ENCODE measurements at regions not wholly inside any gene's neighbourhood (a gene's known extent, or its start where the extent isn't known, plus 50 kb on each side); places are given as distances from the start of the nearest gene placed in this dataset.

DNA sequence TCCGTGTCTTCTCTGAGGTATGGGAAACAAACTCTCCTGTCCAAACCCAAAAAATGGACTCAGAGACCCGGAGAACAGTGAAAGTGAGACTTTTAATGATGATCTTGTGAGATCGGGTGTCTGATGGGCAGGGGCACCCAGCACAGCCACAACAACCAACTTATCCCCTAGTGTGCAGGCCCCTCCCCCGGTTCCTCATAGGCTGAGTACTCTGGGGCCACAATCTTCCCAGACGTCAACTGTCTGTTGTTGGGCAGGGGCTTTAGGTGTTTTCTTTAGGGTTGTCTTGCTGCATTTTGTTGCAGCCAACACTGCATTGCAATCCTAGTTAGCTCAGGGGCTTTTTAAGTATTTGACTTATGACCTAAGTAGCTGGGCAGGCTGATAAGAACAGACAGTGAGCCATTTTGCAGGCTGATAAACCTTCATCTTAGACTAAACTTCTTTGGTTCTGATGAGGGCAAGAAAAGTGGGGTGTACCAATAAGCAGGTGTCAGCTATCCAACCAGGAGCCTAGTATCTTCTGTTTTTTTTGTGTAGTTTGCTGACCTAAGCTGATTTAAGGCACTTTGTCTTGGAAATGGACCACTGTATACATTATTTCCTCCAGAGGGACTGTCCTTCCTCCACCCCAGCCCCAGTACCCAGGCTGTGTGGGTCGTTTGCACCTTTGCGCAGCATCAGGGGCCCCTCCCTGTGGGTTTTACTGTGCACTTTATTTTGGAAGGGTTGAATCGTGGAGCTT lies 1323.6 kb downstream of the TBC1D22A start:
- intact Hi-C loops (cut with micrococcal nuclease): no loop called here
- ATAC-seq (no peak), DNase-seq (no peak)
- H3K9me3 Mint-ChIP-seq: no peaks in the 10 kb centered on the region
- peaks cover 27 to 35% of the 10 kb centered on the region in 2 donors for H3K27me3 Mint-ChIP-seq (ENCODE audit: low read depth in 2 of 2)
- Histone ChIP-seq H3K9me3 (ENCODE audit: control insufficient read depth, insufficient read depth, low read length) (no peaks in the 10 kb centered on the region), H3K4me1 (ENCODE audit: control insufficient read depth, insufficient read depth, low read length) (peaks cover 52% of the 10 kb centered on the region), H3K27ac (ENCODE audit: low read length) (no peak overlapping the region), H3K27me3 (ENCODE audit: control insufficient read depth, insufficient read depth, low read length) (peaks cover 12% of the 10 kb centered on the region), H3K4me3 (ENCODE audit: low read length) (no peak overlapping the region), H3K36me3 (ENCODE audit: control insufficient read depth, insufficient read depth, low read length) (no peaks in the 10 kb centered on the region)
- TF ChIP-seq, protein P1, sequence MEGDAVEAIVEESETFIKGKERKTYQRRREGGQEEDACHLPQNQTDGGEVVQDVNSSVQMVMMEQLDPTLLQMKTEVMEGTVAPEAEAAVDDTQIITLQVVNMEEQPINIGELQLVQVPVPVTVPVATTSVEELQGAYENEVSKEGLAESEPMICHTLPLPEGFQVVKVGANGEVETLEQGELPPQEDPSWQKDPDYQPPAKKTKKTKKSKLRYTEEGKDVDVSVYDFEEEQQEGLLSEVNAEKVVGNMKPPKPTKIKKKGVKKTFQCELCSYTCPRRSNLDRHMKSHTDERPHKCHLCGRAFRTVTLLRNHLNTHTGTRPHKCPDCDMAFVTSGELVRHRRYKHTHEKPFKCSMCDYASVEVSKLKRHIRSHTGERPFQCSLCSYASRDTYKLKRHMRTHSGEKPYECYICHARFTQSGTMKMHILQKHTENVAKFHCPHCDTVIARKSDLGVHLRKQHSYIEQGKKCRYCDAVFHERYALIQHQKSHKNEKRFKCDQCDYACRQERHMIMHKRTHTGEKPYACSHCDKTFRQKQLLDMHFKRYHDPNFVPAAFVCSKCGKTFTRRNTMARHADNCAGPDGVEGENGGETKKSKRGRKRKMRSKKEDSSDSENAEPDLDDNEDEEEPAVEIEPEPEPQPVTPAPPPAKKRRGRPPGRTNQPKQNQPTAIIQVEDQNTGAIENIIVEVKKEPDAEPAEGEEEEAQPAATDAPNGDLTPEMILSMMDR (IDR thresholded peaks at IDR 0.05): no peak
- no peak overlapping the region for H3K4me3 Mint-ChIP-seq
- H3K4me1 Mint-ChIP-seq: peaks cover 37 to 51% of the 10 kb centered on the region in 2 donors
- no peaks in the 10 kb centered on the region for H3K36me3 Mint-ChIP-seq
- 91% methylated on average over 6 of the region's 8 CpGs for WGBS (ENCODE audit: insufficient coverage)
- no peak overlapping the region for H3K27ac Mint-ChIP-seq

DNA sequence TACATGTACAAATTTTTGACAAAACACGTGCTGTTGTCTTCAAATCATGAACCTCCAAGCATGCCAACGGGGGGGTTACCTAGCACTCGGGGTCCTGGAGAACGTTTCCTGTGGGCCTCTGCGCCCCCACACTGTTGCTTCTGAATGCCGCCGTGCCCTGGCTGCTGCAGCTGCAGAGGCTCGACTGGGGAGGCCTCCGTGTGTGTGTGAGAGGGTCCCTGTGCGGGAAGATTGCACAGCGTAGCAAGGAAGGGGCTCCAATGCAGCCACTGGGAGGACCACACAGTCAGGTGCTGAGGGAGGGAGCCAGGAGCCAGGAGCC lies 1322.2 kb downstream of the TBC1D22A start:
- intact Hi-C loops (cut with micrococcal nuclease): no loop called here
- WGBS (ENCODE audit: insufficient coverage): 40% methylated on average over 11 of the region's 11 CpGs
- no peaks in the 10 kb centered on the region for H3K36me3 Mint-ChIP-seq
- peaks cover 12% of the 10 kb centered on the region for H3K27me3 ChIP-seq (ENCODE audit: control insufficient read depth, insufficient read depth, low read length)
- TF ChIP-seq, protein P1 (IDR thresholded peaks at IDR 0.05): no peak
- H3K9me3 ChIP-seq (ENCODE audit: control insufficient read depth, insufficient read depth, low read length): no peaks in the 10 kb centered on the region
- ATAC-seq (no peak), DNase-seq (no peak)
- peaks cover 52% of the 10 kb centered on the region for H3K4me1 ChIP-seq (ENCODE audit: control insufficient read depth, insufficient read depth, low read length)
- no peak overlapping the region for H3K27ac ChIP-seq (ENCODE audit: low read length)
- peaks cover 31 to 36% of the 10 kb centered on the region in 2 donors for H3K27me3 Mint-ChIP-seq (ENCODE audit: low read depth in 2 of 2)
- H3K27ac Mint-ChIP-seq: peak overlapping the region in 1 of 2 donors; percentile 21
- no peaks in the 10 kb centered on the region for H3K9me3 Mint-ChIP-seq
- peaks cover 36 to 52% of the 10 kb centered on the region in 2 donors for H3K4me1 Mint-ChIP-seq
- peak overlapping the region; percentile 80 for H3K4me3 Mint-ChIP-seq
- H3K4me3 ChIP-seq (ENCODE audit: low read length): no peak overlapping the region
- H3K36me3 ChIP-seq (ENCODE audit: control insufficient read depth, insufficient read depth, low read length): no peaks in the 10 kb centered on the region

DNA sequence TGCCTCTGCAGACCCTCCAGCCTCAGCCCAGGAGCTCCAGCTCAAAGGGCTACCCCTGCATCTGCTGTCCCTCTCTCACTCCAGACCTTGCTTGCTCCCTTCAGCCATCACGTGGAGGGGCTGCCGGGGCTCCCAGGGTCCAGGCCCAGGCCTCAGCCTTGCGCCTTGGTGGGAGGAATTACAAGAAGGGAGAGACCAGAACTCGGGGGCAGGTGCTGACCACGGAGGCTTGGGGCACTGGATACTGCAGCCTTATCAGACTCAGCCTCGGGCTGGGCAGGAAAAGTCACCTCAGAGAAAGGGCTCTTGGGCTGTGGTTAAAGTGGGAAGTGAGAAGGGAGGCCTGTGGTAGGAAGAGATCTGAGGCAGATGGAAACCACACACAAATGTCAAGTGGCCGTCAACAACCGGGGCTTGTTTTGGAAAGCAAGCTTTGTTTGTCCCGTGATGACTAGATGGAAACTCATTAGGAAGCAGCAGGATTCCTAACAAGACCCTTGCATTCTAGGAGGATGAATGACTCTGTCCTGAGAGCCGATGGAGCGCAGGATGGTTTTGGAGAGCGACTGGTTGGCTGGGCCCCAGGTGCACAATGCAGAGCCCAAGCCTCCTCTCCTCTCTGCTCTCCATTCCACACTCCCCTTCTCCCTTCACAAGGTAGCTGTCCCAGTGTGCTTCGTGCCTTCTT lies 1321.7 kb downstream of the TBC1D22A start:
- peaks cover 12% of the 10 kb centered on the region for H3K27me3 ChIP-seq (ENCODE audit: control insufficient read depth, insufficient read depth, low read length)
- WGBS (ENCODE audit: insufficient coverage): 10% methylated on average over 13 of the region's 13 CpGs
- no peaks in the 10 kb centered on the region for H3K36me3 Mint-ChIP-seq
- H3K4me3 Mint-ChIP-seq: peak overlapping the region; percentile 80
- intact Hi-C loops (cut with micrococcal nuclease): no loop called here
- ATAC-seq (peak in 2 of 3 donors; percentile 40 to 80), DNase-seq (peak in 1 of 2 donors; percentile 26)
- H3K9me3 ChIP-seq (ENCODE audit: control insufficient read depth, insufficient read depth, low read length): no peaks in the 10 kb centered on the region
- H3K4me1 ChIP-seq (ENCODE audit: control insufficient read depth, insufficient read depth, low read length): peaks cover 57% of the 10 kb centered on the region
- H3K27ac ChIP-seq (ENCODE audit: low read length): no peak overlapping the region
- no peaks in the 10 kb centered on the region for H3K9me3 Mint-ChIP-seq
- no peak overlapping the region for H3K4me3 ChIP-seq (ENCODE audit: low read length)
- H3K27ac Mint-ChIP-seq: peak overlapping the region; percentile 21 to 53
- H3K27me3 Mint-ChIP-seq (ENCODE audit: low read depth in 2 of 2): peaks cover 36 to 38% of the 10 kb centered on the region in 2 donors
- TF ChIP-seq, protein P1 (IDR thresholded peaks at IDR 0.05): no peak
- H3K36me3 ChIP-seq (ENCODE audit: control insufficient read depth, insufficient read depth, low read length): no peaks in the 10 kb centered on the region
- peaks cover 40 to 57% of the 10 kb centered on the region in 2 donors for H3K4me1 Mint-ChIP-seq
